ENCODE measurements at regions not wholly inside any gene's neighbourhood (a gene's known extent, or its start where the extent isn't known, plus 50 kb on each side); places are given as distances from the start of the nearest gene placed in this dataset.

- H3K27ac ChIP-seq = no peak overlapping the region
- 49 to 66% methylated on average over 6 of the region's 6 CpGs for WGBS, 2 donors
- intact Hi-C loops (cut with DNase I) = loop anchor here in 1 of 3 donors (10.0 kb wide), 1 partner anchor 358 kb away; no protein-coding TSS in a partner anchor
- H3K9me3 ChIP-seq = peaks cover 0 to 5% (median 0%) of the 10 kb centered on the region in 4 donors
- DNase-seq (no peak), ATAC-seq (no peak), FAIRE-seq (no peak)
- no peak for TF ChIP-seq CTCF (IDR thresholded peaks at IDR 0.05)
- no peaks in the 10 kb centered on the region for H3K4me1 ChIP-seq
- no peaks in the 10 kb centered on the region for H3K27me3 ChIP-seq
- H3K36me3 ChIP-seq = no peaks in the 10 kb centered on the region
- H3K4me3 ChIP-seq = no peak overlapping the region
Observed at GRCh38 chr6:100126790-100127484, 132.9 kb upstream of the MCHR2 start.

GRCh38 chr6:100121854-100122609 is 128.0 kb upstream of the MCHR2 start:
- intact Hi-C loops (cut with DNase I) = loop anchor here in 1 of 3 donors (10.0 kb wide), 1 partner anchor 363 kb away; no protein-coding TSS in a partner anchor
- Histone ChIP-seq H3K9me3 (no peaks in the 10 kb centered on the region), H3K4me1 (no peaks in the 10 kb centered on the region), H3K27ac (no peak overlapping the region), H3K27me3 (no peaks in the 10 kb centered on the region), H3K4me3 (no peak overlapping the region), H3K36me3 (no peaks in the 10 kb centered on the region)
- no peak for FAIRE-seq
- DNase-seq = no peak
- 65 to 72% methylated on average over 2 of the region's 2 CpGs for WGBS, 2 donors
- no peak for ATAC-seq
- TF ChIP-seq CTCF (IDR thresholded peaks at IDR 0.05) = no peak

DNA sequence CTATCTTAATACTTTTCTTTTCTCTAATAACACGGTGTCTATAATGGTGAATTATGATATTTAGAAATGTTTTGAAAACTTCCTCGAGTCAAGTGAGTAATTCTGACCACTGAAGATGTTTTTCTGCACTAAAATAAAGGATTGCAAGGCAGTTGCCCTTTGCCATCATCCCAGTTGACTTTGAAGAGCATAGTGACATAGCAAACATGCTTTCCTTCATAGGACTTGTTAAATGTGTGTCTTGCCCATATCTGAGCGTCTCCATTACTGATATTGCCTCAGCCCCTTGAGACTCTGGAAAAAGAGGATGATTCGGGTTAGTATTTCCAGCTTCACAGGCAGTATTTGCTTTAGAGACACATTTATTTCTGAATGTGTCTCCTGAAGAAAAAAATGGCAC is 125.2 kb upstream of the MCHR2 start:
- Histone ChIP-seq H3K9me3 (no peaks in the 10 kb centered on the region), H3K4me3 (no peak overlapping the region), H3K27ac (no peak overlapping the region), H3K4me1 (no peaks in the 10 kb centered on the region), H3K36me3 (no peaks in the 10 kb centered on the region), H3K27me3 (no peaks in the 10 kb centered on the region)
- WGBS, 2 donors = 55 to 69% methylated on average over 4 of the region's 4 CpGs
- DNase-seq = no peak
- no peak for TF ChIP-seq CTCF (IDR thresholded peaks at IDR 0.05)
- intact Hi-C loops (cut with DNase I) = loop anchor here in 2 of 3 donors (5.0 to 10.0 kb wide), 2 partner anchors 363 to 546 kb away; no protein-coding TSS in a partner anchor
- no peak for ATAC-seq
- FAIRE-seq = no peak

- no peak for ATAC-seq
- no peak for TF ChIP-seq CTCF (IDR thresholded peaks at IDR 0.05)
- Histone ChIP-seq H3K27me3 (no peaks in the 10 kb centered on the region), H3K4me1 (no peaks in the 10 kb centered on the region), H3K36me3 (no peaks in the 10 kb centered on the region), H3K9me3 (no peaks in the 10 kb centered on the region), H3K4me3 (no peak overlapping the region), H3K27ac (no peak overlapping the region)
- DNase-seq = no peak
- intact Hi-C loops (cut with DNase I) = loop anchor here in 2 of 3 donors (5.0 to 10.0 kb wide), 2 partner anchors 364 to 546 kb away; no protein-coding TSS in a partner anchor
- FAIRE-seq = no peak
- 72 to 85% methylated on average over 2 of the region's 2 CpGs for WGBS, 2 donors
Observed at GRCh38 chr6:100118301-100118700, 124.3 kb upstream of the MCHR2 start.
